SK-N-SH (cell line): ENCODE measurements at regions not wholly inside any gene's neighbourhood (a gene's known extent, or its start where the extent isn't known, plus 50 kb on each side); places are given as distances from the start of the nearest gene placed in this dataset.
A peak's percentile ranks its signal among the peaks of the same experiment; 100 is the strongest.

Experiments
- CTCF ChIA-PET: fragments of 300-600, 350-600 bp; formaldehyde crosslinking; extraction: SDS; loops from one replicate; lab custom pipeline; 2021; lab: Yijun Ruan, JAX
- POLR2A ChIA-PET: fragments of 350-600 bp; sonication (Branson Sonifier 250); formaldehyde crosslinking; extraction: SDS; loops from one replicate; lab custom pipeline; 2020; ENCODE audit warnings: antibody characterized with exemption, inconsistent platforms; lab: Yijun Ruan, JAX
- DNase-seq: peaks from one replicate; pipeline ENCODE4 v3.0.0; 2012
- H2AFZ ChIP-seq: fragments of 200-600 bp; sonication (generic); 2 replicates; pipeline ENCODE4 v1.8.1; 2016; ENCODE audit warnings: antibody characterized with exemption, mild to moderate bottlenecking, low read depth
- H3F3A ChIP-seq: fragments of 200-600 bp; sonication (generic); replicated peaks from 2 replicates; pipeline ENCODE3; 2016; ENCODE audit warnings: antibody characterized with exemption, mild to moderate bottlenecking; ENCODE audit not compliant: insufficient read depth
- H3K27ac ChIP-seq, 2 experiments: fragments of 200-500 bp in 1 of 2; fragments of 200-600 bp in 1 of 2; sonication (Bioruptor generic) in 1 of 2; sonication (generic), shearing (Covaris generic) in 1 of 2; 2 replicates each; pipeline versions ENCODE4 v1.5.1 to v1.6.1; 2014 to 2016; ENCODE audit warnings: low read depth in 2 of 2, inconsistent platforms in 1 of 2, low read length in 1 of 2, mild to moderate bottlenecking in 1 of 2, mixed read lengths in 1 of 2
- H3K27me3 ChIP-seq: fragments of 200-600 bp; sonication (generic), shearing (Covaris generic); 2 replicates; pipeline ENCODE4 v1.6.1; 2016; ENCODE audit warnings: mixed run types; ENCODE audit not compliant: insufficient read depth
- H3K36me3 ChIP-seq, 2 experiments: fragments of 200-500 bp in 1 of 2; fragments of 200-600 bp in 1 of 2; sonication (Bioruptor generic) in 1 of 2; sonication (generic) in 1 of 2; replicated peaks in 1 of 2; 2 replicates each; pipeline versions ENCODE3 to v1.5.1; 2014 to 2016; ENCODE audit warnings: low read length in 1 of 2, mild to moderate bottlenecking in 1 of 2; ENCODE audit not compliant: insufficient read depth in 2 of 2, control insufficient read depth in 1 of 2
- H3K4me1 ChIP-seq, 2 experiments: fragments of 200-500 bp in 1 of 2; fragments of 200-600 bp in 1 of 2; sonication (Bioruptor generic) in 1 of 2; sonication (generic), shearing (Covaris generic) in 1 of 2; 2 replicates each; pipeline versions ENCODE4 v1.5.1 to v1.6.1; 2014 to 2016; ENCODE audit warnings: low read depth in 1 of 2, low read length in 1 of 2, mixed run types in 1 of 2; ENCODE audit not compliant: insufficient read depth in 2 of 2, control insufficient read depth in 1 of 2
- H3K4me2 ChIP-seq: fragments of 200-600 bp; sonication (generic), shearing (Covaris generic); 2 replicates; pipeline ENCODE4 v1.6.1; 2017; ENCODE audit warnings: mixed run types
- H3K4me3 ChIP-seq, 2 experiments: fragments of 200-500 bp in 1 of 2; fragments of 200-600 bp in 1 of 2; sonication (Bioruptor generic) in 1 of 2; sonication (generic), shearing (Covaris generic) in 1 of 2; 2 replicates each; pipeline versions ENCODE4 v1.5.1 to v1.8.1; 2014 to 2016; ENCODE audit warnings: low read depth in 2 of 2, inconsistent platforms in 1 of 2, low read length in 1 of 2, mild to moderate bottlenecking in 1 of 2, mixed read lengths in 1 of 2, moderate library complexity in 1 of 2
- H3K79me2 ChIP-seq: fragments of 200-600 bp; sonication (generic); 2 replicates; pipeline ENCODE4 v1.8.1; 2017; ENCODE audit warnings: mild to moderate bottlenecking; ENCODE audit not compliant: insufficient read depth
- H3K9ac ChIP-seq: fragments of 200-600 bp; sonication (generic); 2 replicates; pipeline ENCODE4 v1.6.1; 2017; ENCODE audit warnings: mixed run types
- H3K9me2 ChIP-seq: fragments of 200-600 bp; sonication (generic); 2 replicates; pipeline ENCODE4 v1.6.1; 2017; ENCODE audit warnings: mixed run types
- H3K9me3 ChIP-seq: fragments of 200-600 bp; sonication (generic); 2 replicates; pipeline ENCODE4 v1.6.1; 2017; ENCODE audit warnings: mixed run types, mild to moderate bottlenecking, moderate library complexity
- H4K20me1 ChIP-seq: fragments of 200-600 bp; sonication (generic); 2 replicates; pipeline ENCODE4 v1.6.1; 2017; ENCODE audit warnings: mild to moderate bottlenecking, mixed run types; ENCODE audit not compliant: insufficient read depth
- EZH2phosphoT487 ChIP-seq: fragments of 200-600 bp; sonication (generic); IDR thresholded peaks from 2 replicates; pipeline ENCODE4 v1.6.1; 2017; ENCODE audit warnings: low read depth, mixed run types, mild to moderate bottlenecking, antibody characterized with exemption, moderate library complexity, borderline replicate concordance
- MAX ChIP-seq: IDR thresholded peaks from 2 replicates; pipeline ENCODE4 v1.4.0; 2012; ENCODE audit warnings: low read depth
- PBX3 ChIP-seq: IDR thresholded peaks from 2 replicates; pipeline ENCODE4; 2012
- RAD21 ChIP-seq: IDR thresholded peaks from 2 replicates; pipeline ENCODE4 v1.6.1; 2012; ENCODE audit warnings: mild to moderate bottlenecking, low read length
- REST ChIP-seq: IDR thresholded peaks from 2 replicates; pipeline ENCODE4 v1.6.1; 2012; ENCODE audit warnings: mild to moderate bottlenecking, low read depth, low read length, moderate library complexity
- RXRA ChIP-seq: IDR thresholded peaks from 2 replicates; pipeline ENCODE4 v1.4.0; 2012; ENCODE audit warnings: low read depth, mild to moderate bottlenecking, borderline replicate concordance
- SMC3 ChIP-seq: IDR thresholded peaks from 2 replicates; pipeline ENCODE4 v1.6.1; 2012; ENCODE audit warnings: low read depth, low read length, improper control_type of control experiment
- WGBS: methylation state at CpG from one replicate; pipeline ENCODE4 v1.1.6; 2017; ENCODE audit warnings: low lambda C conversion rate; 5-methylcytosine and 5-hydroxymethylcytosine counted together
- TF ChIP-seq, protein P1 (sequence below): fragments of 200-600 bp; sonication (generic); IDR thresholded peaks from 2 replicates; pipeline ENCODE4 v1.6.1; 2017; ENCODE audit warnings: antibody characterized with exemption, mild to moderate bottlenecking, moderate library complexity

GRCh38 chr14:81989211-81989610, 455.6 kb upstream of the SEL1L start (continued):
- TF ChIP-seq MAX (no peak), RXRA (no peak), REST (no peak)

GRCh38 chr14:81990312-81990761, 456.7 kb upstream of the SEL1L start:
- POLR2A ChIA-PET = no interaction called here
- H3K9ac ChIP-seq = no peak overlapping the region
- no peaks in the 10 kb centered on the region for H3F3A ChIP-seq
- no peak overlapping the region; a peak in 1 of 4 replicates for H3K4me3 ChIP-seq
- 7% methylated on average over 7 of the region's 7 CpGs for WGBS
- H4K20me1 ChIP-seq = no peaks in the 10 kb centered on the region
- no peaks in the 10 kb centered on the region for H3K79me2 ChIP-seq
- DNase-seq = peak; percentile 6
- no peak overlapping the region for H3K27ac ChIP-seq
- H3K9me3 ChIP-seq = no peaks in the 10 kb centered on the region
- H3K9me2 ChIP-seq = no peaks in the 10 kb centered on the region
- no peak overlapping the region for H2AFZ ChIP-seq
- TF ChIP-seq SMC3 (peak; percentile 60), RAD21 (peak; percentile 89), PBX3 (no peak), EZH2phosphoT487 (no peak)
- TF ChIP-seq, protein P1, sequence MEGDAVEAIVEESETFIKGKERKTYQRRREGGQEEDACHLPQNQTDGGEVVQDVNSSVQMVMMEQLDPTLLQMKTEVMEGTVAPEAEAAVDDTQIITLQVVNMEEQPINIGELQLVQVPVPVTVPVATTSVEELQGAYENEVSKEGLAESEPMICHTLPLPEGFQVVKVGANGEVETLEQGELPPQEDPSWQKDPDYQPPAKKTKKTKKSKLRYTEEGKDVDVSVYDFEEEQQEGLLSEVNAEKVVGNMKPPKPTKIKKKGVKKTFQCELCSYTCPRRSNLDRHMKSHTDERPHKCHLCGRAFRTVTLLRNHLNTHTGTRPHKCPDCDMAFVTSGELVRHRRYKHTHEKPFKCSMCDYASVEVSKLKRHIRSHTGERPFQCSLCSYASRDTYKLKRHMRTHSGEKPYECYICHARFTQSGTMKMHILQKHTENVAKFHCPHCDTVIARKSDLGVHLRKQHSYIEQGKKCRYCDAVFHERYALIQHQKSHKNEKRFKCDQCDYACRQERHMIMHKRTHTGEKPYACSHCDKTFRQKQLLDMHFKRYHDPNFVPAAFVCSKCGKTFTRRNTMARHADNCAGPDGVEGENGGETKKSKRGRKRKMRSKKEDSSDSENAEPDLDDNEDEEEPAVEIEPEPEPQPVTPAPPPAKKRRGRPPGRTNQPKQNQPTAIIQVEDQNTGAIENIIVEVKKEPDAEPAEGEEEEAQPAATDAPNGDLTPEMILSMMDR = peak; percentile 84
- no peak overlapping the region for H3K4me2 ChIP-seq
- CTCF ChIA-PET = interaction anchor here (0.6 to 2.1 kb wide), 17 partner anchors 9 to 1083 kb away, joined by 3 to 11 read pairs (median 4); no protein-coding TSS in a partner anchor
- H3K27me3 ChIP-seq = no peaks in the 10 kb centered on the region
- no peaks in the 10 kb centered on the region for H3K4me1 ChIP-seq
- H3K36me3 ChIP-seq = no peaks in the 10 kb centered on the region
